Aorta (tissue), 5 donors: ENCODE measurements at regions not wholly inside any gene's neighbourhood (a gene's known extent, or its start where the extent isn't known, plus 50 kb on each side); places are given as distances from the start of the nearest gene placed in this dataset.

ENCODE experiments used
- ATAC-seq: fragments of 200-7000 bp; cut with Tn5 transposase; one replicate; pipeline ENCODE4 v1.9.1; 2022; ENCODE audit warnings: moderate library complexity; ENCODE audit not compliant: low FRiP score
- DNase-seq, 2 donors: peaks; one replicate each; pipeline ENCODE4 v3.0.0-alpha.2; 2020
- H3K27ac ChIP-seq, 2 donors: one replicate each; pipeline ENCODE4 v1.5.1; 2013; ENCODE audit warnings: low read length in 2 of 2, mild to moderate bottlenecking in 2 of 2, moderate library complexity in 2 of 2, control low read depth in 1 of 2, inconsistent platforms in 1 of 2, low read depth in 1 of 2
- H3K27me3 ChIP-seq, 2 donors: one replicate each; pipeline ENCODE4 v1.6.1; 2013; ENCODE audit warnings: control low read depth in 1 of 2, low read length in 1 of 2, mild to moderate bottlenecking in 1 of 2, moderate library complexity in 1 of 2; ENCODE audit not compliant: insufficient read depth in 2 of 2, control insufficient read depth in 1 of 2
- H3K36me3 ChIP-seq, 2 donors: one replicate each; pipeline ENCODE4 v1.6.1; 2013; ENCODE audit warnings: control low read depth in 1 of 2, low read length in 1 of 2, mild to moderate bottlenecking in 1 of 2; ENCODE audit not compliant: insufficient read depth in 2 of 2, control insufficient read depth in 1 of 2
- H3K4me1 ChIP-seq, 2 donors: one replicate each; pipeline ENCODE4 v1.6.1; 2013; ENCODE audit warnings: low read length in 2 of 2, control low read depth in 1 of 2, mild to moderate bottlenecking in 1 of 2, moderate library complexity in 1 of 2; ENCODE audit not compliant: insufficient read depth in 2 of 2, control insufficient read depth in 1 of 2
- H3K4me3 ChIP-seq, 2 donors: one replicate each; pipeline ENCODE4 v1.5.1; 2013; ENCODE audit warnings: low read length in 2 of 2, control low read depth in 1 of 2, mild to moderate bottlenecking in 1 of 2
- H3K9me3 ChIP-seq: one replicate; pipeline ENCODE4 v1.6.1; 2013; ENCODE audit warnings: mild to moderate bottlenecking, low read length; ENCODE audit not compliant: control insufficient read depth
- WGBS, 2 donors: extraction: QIAGEN DNeasy Blood & Tissue Kit; methylation state at CpG; one replicate each; pipeline ENCODE4 v1.1.7; 2013; 5-methylcytosine and 5-hydroxymethylcytosine counted together
- intact Hi-C, 2 donors: fragments of 100-400 bp; cut with DNase I; formaldehyde crosslinking; loops; one replicate each; pipeline versions ENCODE4 v1.14.2 to v1.15.0; 2022
- donor health status: healthy with polysubstance abuse.
- donor health status: Bipolar disorder and iron deficiency.
- donor health status: DM: no; HTN: no; CAD: no.
- donor health status: DM: no; HTN: no; CAD: no.
- donor health status: DM: yes; HTN: yes; CAD: no.

- ATAC-seq (no peak), DNase-seq (no peak)
- Histone ChIP-seq H3K4me3 (no peak overlapping the region), H3K27me3 (no peaks in the 10 kb centered on the region), H3K9me3 (no peaks in the 10 kb centered on the region), H3K4me1 (no peaks in the 10 kb centered on the region), H3K36me3 (no peaks in the 10 kb centered on the region), H3K27ac (no peak overlapping the region)
- 64 to 70% methylated on average over 5 of the region's 5 CpGs for WGBS, 2 donors
- intact Hi-C loops = no loop called here
Observed at GRCh38 chr17:33964344-33964979, 290.6 kb upstream of the CCL2 start.

- intact Hi-C loops = no loop called here
- Histone ChIP-seq H3K4me1 (no peaks in the 10 kb centered on the region), H3K27ac (no peak overlapping the region), H3K4me3 (no peak overlapping the region), H3K9me3 (no peaks in the 10 kb centered on the region), H3K36me3 (no peaks in the 10 kb centered on the region), H3K27me3 (no peaks in the 10 kb centered on the region)
- WGBS, 2 donors = 80 to 85% methylated on average over 9 of the region's 9 CpGs
- DNase-seq (no peak), ATAC-seq (no peak)
Observed at GRCh38 chr17:33966410-33967059, 288.6 kb upstream of the CCL2 start.

- no peaks in the 10 kb centered on the region for H3K9me3 ChIP-seq
- H3K36me3 ChIP-seq = no peaks in the 10 kb centered on the region
- intact Hi-C loops = no loop called here
- no peaks in the 10 kb centered on the region for H3K4me1 ChIP-seq
- no peak overlapping the region for H3K27ac ChIP-seq
- 50 to 51% methylated on average over 8 of the region's 8 CpGs for WGBS, 2 donors
- no peak for ATAC-seq
- no peak overlapping the region for H3K4me3 ChIP-seq
- DNase-seq = no peak
- H3K27me3 ChIP-seq = no peaks in the 10 kb centered on the region
Observed at GRCh38 chr17:33967608-33968349, 287.3 kb upstream of the CCL2 start.

GRCh38 chr17:33968350-33969044, 286.6 kb upstream of the CCL2 start:
- Histone ChIP-seq H3K9me3 (no peaks in the 10 kb centered on the region), H3K36me3 (no peaks in the 10 kb centered on the region), H3K4me3 (no peak overlapping the region), H3K27ac (no peak overlapping the region), H3K27me3 (no peaks in the 10 kb centered on the region), H3K4me1 (no peaks in the 10 kb centered on the region)
- no peak for ATAC-seq
- 22 to 28% methylated on average over 9 of the region's 9 CpGs for WGBS, 2 donors
- intact Hi-C loops = no loop called here
- no peak for DNase-seq

GRCh38 chr17:33970279-33970678, 284.8 kb upstream of the CCL2 start:
- Histone ChIP-seq H3K27me3 (no peaks in the 10 kb centered on the region), H3K4me3 (no peak overlapping the region), H3K27ac (no peak overlapping the region), H3K9me3 (no peaks in the 10 kb centered on the region), H3K36me3 (no peaks in the 10 kb centered on the region), H3K4me1 (no peaks in the 10 kb centered on the region)
- intact Hi-C loops = no loop called here
- ATAC-seq = no peak
- 65 to 70% methylated on average over 5 of the region's 5 CpGs for WGBS, 2 donors
- DNase-seq = no peak

GRCh38 chr17:33972763-33973162, 282.3 kb upstream of the CCL2 start:
- Histone ChIP-seq H3K9me3 (no peaks in the 10 kb centered on the region), H3K4me3 (no peak overlapping the region), H3K4me1 (no peaks in the 10 kb centered on the region), H3K27ac (no peak overlapping the region), H3K36me3 (no peaks in the 10 kb centered on the region), H3K27me3 (no peaks in the 10 kb centered on the region)
- ATAC-seq = no peak
- no peak for DNase-seq
- intact Hi-C loops = no loop called here
- whole genome bisulfite sequencing, 2 donors = 52 to 54% methylated on average over 3 of the region's 3 CpGs

GRCh38 chr17:33973491-33973890, 281.6 kb upstream of the CCL2 start:
- no peaks in the 10 kb centered on the region for H3K27me3 ChIP-seq
- H3K27ac ChIP-seq = no peak overlapping the region
- H3K9me3 ChIP-seq = no peaks in the 10 kb centered on the region
- no peak for DNase-seq
- intact Hi-C loops = no loop called here
- no peak overlapping the region for H3K4me3 ChIP-seq
- WGBS, 2 donors = 57 to 65% methylated on average over 5 of the region's 5 CpGs
- H3K4me1 ChIP-seq = no peaks in the 10 kb centered on the region
- no peak for ATAC-seq
- no peaks in the 10 kb centered on the region for H3K36me3 ChIP-seq

GRCh38 chr17:33974276-33974675, 280.8 kb upstream of the CCL2 start:
- DNase-seq (no peak), ATAC-seq (no peak)
- 77 to 81% methylated on average over 3 of the region's 3 CpGs for WGBS, 2 donors
- H3K4me3 ChIP-seq = no peak overlapping the region
- intact Hi-C loops = no loop called here
- H3K9me3 ChIP-seq = peaks cover 1% of the 10 kb centered on the region
- H3K36me3 ChIP-seq = no peaks in the 10 kb centered on the region
- no peaks in the 10 kb centered on the region for H3K4me1 ChIP-seq
- H3K27ac ChIP-seq = no peak overlapping the region
- H3K27me3 ChIP-seq = no peaks in the 10 kb centered on the region
